WTC11 (cell line): ENCODE measurements at regions not wholly inside any gene's neighbourhood (a gene's known extent, or its start where the extent isn't known, plus 50 kb on each side); places are given as distances from the start of the nearest gene placed in this dataset.
A peak's percentile ranks its signal among the peaks of the same experiment; 100 is the strongest.

Experiments used
- ATAC-seq: fragments of 200-7000 bp; cut with Tn5 transposase; 2 replicates; pipeline ENCODE4 v1.10.0; 2021; ENCODE audit warnings: mild to moderate bottlenecking, moderate library complexity
- CTCF ChIA-PET: fragments of 300-600 bp; sonication (Branson Sonifier 250); formaldehyde crosslinking; loops from one replicate; lab custom pipeline; 2021; ENCODE audit warnings: antibody characterized with exemption; lab: Charles Lee
- POLR2A ChIA-PET: fragments of 350-600 bp; sonication (Branson Sonifier 250); formaldehyde crosslinking; loops from one replicate; lab custom pipeline; 2021; ENCODE audit warnings: antibody characterized with exemption; lab: Charles Lee
- DNase-seq: peaks from one replicate; pipeline ENCODE4 v3.0.0; 2021; ENCODE audit warnings: low spot score
- H3K27ac Mint-ChIP-seq: 2 replicates; pipeline ENCODE4 v1.8.0; 2021; ENCODE audit warnings: mixed read lengths
- H3K27me3 Mint-ChIP-seq: 2 replicates; pipeline ENCODE4 v1.8.0; 2021; ENCODE audit warnings: low read depth, mild to moderate bottlenecking, moderate library complexity, mixed read lengths
- H3K36me3 Mint-ChIP-seq: 2 replicates; pipeline ENCODE4 v1.8.0; 2021; ENCODE audit warnings: mixed read lengths
- H3K4me1 Mint-ChIP-seq: 2 replicates; pipeline ENCODE4 v1.8.0; 2022; ENCODE audit warnings: mixed read lengths
- H3K4me3 Mint-ChIP-seq: 2 replicates; pipeline ENCODE4 v1.8.0; 2021; ENCODE audit warnings: mild to moderate bottlenecking, moderate library complexity, mixed read lengths
- H3K9me3 Mint-ChIP-seq: 2 replicates; pipeline ENCODE4 v1.8.0; 2021; ENCODE audit warnings: mixed read lengths
- ATF1 ChIP-seq: sonication (generic); formaldehyde crosslinking; IDR thresholded peaks from 2 replicates; pipeline ENCODE4 v1.8.1; 2023; ENCODE audit warnings: mild to moderate bottlenecking, moderate library complexity, missing genetic modification reagents
- CREM ChIP-seq: sonication (generic); formaldehyde crosslinking; IDR thresholded peaks from 2 replicates; pipeline ENCODE4 v1.8.1; 2022; ENCODE audit warnings: mild to moderate bottlenecking, missing genetic modification reagents, moderate library complexity
- ESRRA ChIP-seq: sonication (generic); formaldehyde crosslinking; IDR thresholded peaks from 2 replicates; pipeline ENCODE4 v1.8.1; 2022; ENCODE audit warnings: mild to moderate bottlenecking, missing genetic modification reagents, borderline replicate concordance
- FOXJ3 ChIP-seq: sonication (generic); formaldehyde crosslinking; IDR thresholded peaks from 2 replicates; pipeline ENCODE4 v1.9.0; 2021; ENCODE audit warnings: missing genetic modification reagents, mild to moderate bottlenecking, borderline replicate concordance
- FOXP4 ChIP-seq: sonication (generic); formaldehyde crosslinking; IDR thresholded peaks from 2 replicates; pipeline ENCODE4 v1.8.0; 2022; ENCODE audit warnings: mild to moderate bottlenecking, missing genetic modification reagents
- HMGA2 ChIP-seq: fragments of 250-450 bp; sonication (Bioruptor Pico); IDR thresholded peaks from 2 replicates; pipeline ENCODE4 v1.4.0; 2021; ENCODE audit warnings: mild to moderate bottlenecking, moderate library complexity
- HMGXB4 ChIP-seq: sonication (generic); formaldehyde crosslinking; IDR thresholded peaks from 2 replicates; pipeline ENCODE4 v1.8.1; 2023; ENCODE audit warnings: mild to moderate bottlenecking, moderate library complexity, missing genetic modification reagents
- NFATC4 ChIP-seq: fragments of 250-450 bp; sonication (Bioruptor Pico); IDR thresholded peaks from 2 replicates; pipeline ENCODE4 v1.9.0; 2021; ENCODE audit warnings: mild to moderate bottlenecking
- NR3C1 ChIP-seq: sonication (generic); formaldehyde crosslinking; conservative IDR thresholded peaks from 2 replicates; pipeline ENCODE4 v1.8.1; 2023; ENCODE audit warnings: low read depth, mild to moderate bottlenecking, missing genetic modification reagents
- OVOL2 ChIP-seq: fragments of 250-450 bp; sonication (Bioruptor Pico); IDR thresholded peaks from 2 replicates; pipeline ENCODE4 v1.9.0; 2021; ENCODE audit warnings: mild to moderate bottlenecking, borderline replicate concordance
- SOX15 ChIP-seq: fragments of 250-450 bp; sonication (Bioruptor Pico); IDR thresholded peaks from 2 replicates; pipeline ENCODE4 v1.9.0; 2021; ENCODE audit warnings: mild to moderate bottlenecking
- STAT6 ChIP-seq: sonication (generic); formaldehyde crosslinking; conservative IDR thresholded peaks from 2 replicates; pipeline ENCODE4 v1.8.1; 2023; ENCODE audit warnings: mild to moderate bottlenecking, low read depth, missing genetic modification reagents, moderate library complexity
- TEAD1 ChIP-seq: sonication (generic); formaldehyde crosslinking; IDR thresholded peaks from 2 replicates; pipeline ENCODE4 v1.8.0; 2022; ENCODE audit warnings: mild to moderate bottlenecking, missing genetic modification reagents
- ZBTB21 ChIP-seq: sonication (generic); formaldehyde crosslinking; IDR thresholded peaks from 2 replicates; pipeline ENCODE4 v1.8.1; 2023; ENCODE audit warnings: mild to moderate bottlenecking, missing genetic modification reagents, borderline replicate concordance
- ZBTB43 ChIP-seq: sonication (generic); formaldehyde crosslinking; IDR thresholded peaks from 2 replicates; pipeline ENCODE4 v1.8.1; 2023; ENCODE audit warnings: mild to moderate bottlenecking, missing genetic modification reagents
- ZNF138 ChIP-seq: sonication (generic); formaldehyde crosslinking; conservative IDR thresholded peaks from 2 replicates; pipeline ENCODE4 v1.8.1; 2022; ENCODE audit warnings: mild to moderate bottlenecking, moderate library complexity, missing genetic modification reagents
- ZNF232 ChIP-seq: sonication (generic); formaldehyde crosslinking; IDR thresholded peaks from 2 replicates; pipeline ENCODE4 v1.8.0; 2022; ENCODE audit warnings: mild to moderate bottlenecking, missing genetic modification reagents
- ZNF396 ChIP-seq: fragments of 250-450 bp; sonication (Bioruptor Pico); IDR thresholded peaks from 2 replicates; pipeline ENCODE4 v1.8.0; 2021; ENCODE audit warnings: mild to moderate bottlenecking, moderate library complexity, borderline replicate concordance
- ZNF416 ChIP-seq: fragments of 250-450 bp; sonication (Bioruptor Pico); IDR thresholded peaks from 2 replicates; pipeline ENCODE4 v1.9.0; 2021; ENCODE audit warnings: mild to moderate bottlenecking, inconsistent platforms
- ZNF512 ChIP-seq: sonication (generic); formaldehyde crosslinking; IDR thresholded peaks from 2 replicates; pipeline ENCODE4 v1.8.1; 2022; ENCODE audit warnings: missing genetic modification reagents, borderline replicate concordance
- TF ChIP-seq, protein P1 (sequence below): sonication (generic); formaldehyde crosslinking; IDR thresholded peaks from 2 replicates; pipeline ENCODE4 v1.8.1; 2022; ENCODE audit warnings: mild to moderate bottlenecking, missing genetic modification reagents, moderate library complexity, borderline replicate concordance

DNA sequence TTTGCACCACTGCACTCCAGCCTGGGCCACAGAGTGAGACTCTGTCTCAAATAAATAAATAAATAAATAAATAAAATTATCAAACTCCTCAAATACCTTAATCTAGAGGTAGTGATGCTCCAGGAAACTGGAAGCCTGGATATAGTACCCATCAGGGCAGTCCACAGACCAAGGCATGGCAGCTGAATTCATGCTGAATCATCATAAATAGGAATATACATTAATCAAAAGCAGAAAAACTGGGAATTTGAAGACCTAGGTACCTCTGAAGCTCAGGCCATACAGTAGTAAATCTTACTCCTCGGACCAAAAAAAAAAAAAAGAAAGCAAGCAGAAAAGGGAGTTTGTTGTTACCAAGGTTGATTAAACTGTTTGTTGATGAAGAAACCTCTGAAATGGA lies 184.2 kb upstream of the CHODL start:
- POLR2A ChIA-PET: no interaction called here

GRCh38 chr21:18058731-18059398 lies 185.8 kb upstream of the CHODL start:
- POLR2A ChIA-PET: no interaction called here
- H3K36me3 Mint-ChIP-seq: no peaks in the 10 kb centered on the region
- no peak overlapping the region for H3K4me3 Mint-ChIP-seq
- ATAC-seq (no peak), DNase-seq (no peak)
- H3K4me1 Mint-ChIP-seq: peaks cover 11% of the 10 kb centered on the region
- H3K9me3 Mint-ChIP-seq: peaks cover 3% of the 10 kb centered on the region; the same call in 1 of the 2 replicates
- no peak overlapping the region for H3K27ac Mint-ChIP-seq
- H3K27me3 Mint-ChIP-seq: no peaks in the 10 kb centered on the region
- CTCF ChIA-PET: interaction anchor here (0.7 kb wide), 1 partner anchor 18 kb away, joined by 3 read pairs; no protein-coding TSS in a partner anchor
- TF ChIP-seq NR3C1 (no peak), ZNF416 (CRISPR knock-in tag) (no peak), ATF1 (no peak), ZNF138 (no peak), ZBTB43 (CRISPR knock-in tag) (no peak), SOX15 (CRISPR knock-in tag) (no peak), HMGXB4 (no peak), ZBTB21 (CRISPR knock-in tag) (no peak), ZNF512 (no peak), FOXP4 (no peak)

More for the DNA sequence above, 184.2 kb upstream of the CHODL start:
- Mint-ChIP-seq H3K9me3 (peaks cover 3% of the 10 kb centered on the region; the same call in 1 of the 2 replicates), H3K36me3 (no peaks in the 10 kb centered on the region), H3K4me1 (peaks cover 11% of the 10 kb centered on the region), H3K4me3 (no peak overlapping the region), H3K27me3 (no peaks in the 10 kb centered on the region), H3K27ac (peak overlapping the region; percentile 3; the same call in 1 of the 2 replicates)
- CTCF ChIA-PET: interaction anchor here (0.6 to 1.2 kb wide), 2 partner anchors 20 to 143 kb away, joined by 4 to 5 read pairs; no protein-coding TSS in a partner anchor
- TF ChIP-seq ZNF232 (CRISPR knock-in tag) (no peak), HMGXB4 (no peak), SOX15 (CRISPR knock-in tag) (no peak), STAT6 (no peak), ZNF396 (CRISPR knock-in tag) (no peak), FOXJ3 (CRISPR knock-in tag) (no peak), ESRRA (CRISPR knock-in tag) (no peak), TEAD1 (CRISPR knock-in tag) (no peak), OVOL2 (CRISPR knock-in tag) (no peak), CREM (no peak), HMGA2 (CRISPR knock-in tag) (no peak), NFATC4 (no peak)
- TF ChIP-seq, protein P1, sequence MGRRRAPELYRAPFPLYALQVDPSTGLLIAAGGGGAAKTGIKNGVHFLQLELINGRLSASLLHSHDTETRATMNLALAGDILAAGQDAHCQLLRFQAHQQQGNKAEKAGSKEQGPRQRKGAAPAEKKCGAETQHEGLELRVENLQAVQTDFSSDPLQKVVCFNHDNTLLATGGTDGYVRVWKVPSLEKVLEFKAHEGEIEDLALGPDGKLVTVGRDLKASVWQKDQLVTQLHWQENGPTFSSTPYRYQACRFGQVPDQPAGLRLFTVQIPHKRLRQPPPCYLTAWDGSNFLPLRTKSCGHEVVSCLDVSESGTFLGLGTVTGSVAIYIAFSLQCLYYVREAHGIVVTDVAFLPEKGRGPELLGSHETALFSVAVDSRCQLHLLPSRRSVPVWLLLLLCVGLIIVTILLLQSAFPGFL (CRISPR knock-in tag): no peak
- ATAC-seq (no peak), DNase-seq (no peak)
